Stimulated activated CD8-positive, alpha-beta memory T cell treated with anti-CD3 and anti-CD28 coated beads, Interleukin-7, amount 100 ng/mL, for 24 hours (primary cell): ENCODE measurements at regions not wholly inside any gene's neighbourhood (a gene's known extent, or its start where the extent isn't known, plus 50 kb on each side); places are given as distances from the start of the nearest gene placed in this dataset.

Experiments
- DNase-seq: peaks from one replicate; pipeline ENCODE4 v3.0.0-alpha.2; 2020; ENCODE audit warnings: low read depth

GRCh38 chr16:65202461-65202860, 80.6 kb upstream of the CDH11 start:
- no peak for DNase-seq

- no peak for DNase-seq
These were observed 79.6 kb upstream of the CDH11 start for GRCh38 chr16:65201511-65201910.

- DNase-seq = no peak
These were observed 79.0 kb upstream of the CDH11 start for GRCh38 chr16:65200857-65201256.

- DNase-seq = no peak
These were observed 78.4 kb upstream of the CDH11 start for GRCh38 chr16:65200156-65200773.

DNA sequence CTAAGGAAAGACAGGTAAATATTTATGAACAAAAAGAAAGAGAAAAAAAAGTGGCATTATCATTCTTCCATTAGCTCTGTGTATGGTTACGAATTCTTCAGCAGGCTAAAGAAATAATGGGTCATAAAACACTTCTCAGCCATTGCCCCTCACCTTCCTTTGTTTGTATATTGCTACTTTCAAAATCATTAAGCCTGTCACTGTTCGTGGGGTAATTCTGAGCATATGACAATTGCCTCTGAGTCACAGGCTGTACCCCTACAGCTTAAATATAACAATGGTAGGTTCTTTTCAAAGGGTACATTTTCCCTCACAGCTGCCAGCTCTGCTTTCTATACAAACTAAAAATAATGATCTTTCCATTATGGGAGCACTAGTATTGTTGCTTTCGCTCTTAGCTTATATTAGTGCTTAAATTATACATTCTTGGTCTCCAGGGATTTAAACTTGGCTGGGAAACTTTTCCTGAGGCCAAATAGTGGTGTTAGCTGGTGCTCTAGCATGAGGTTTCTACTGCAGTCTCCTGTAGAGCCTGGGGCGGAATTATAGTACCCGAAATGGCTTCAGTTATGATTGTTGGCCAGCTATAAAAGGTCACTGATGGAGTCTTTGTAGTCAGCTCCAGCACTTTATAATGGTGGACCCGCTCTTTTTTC, 74.7 kb upstream of the CDH11 start:
- DNase-seq = no peak

DNA sequence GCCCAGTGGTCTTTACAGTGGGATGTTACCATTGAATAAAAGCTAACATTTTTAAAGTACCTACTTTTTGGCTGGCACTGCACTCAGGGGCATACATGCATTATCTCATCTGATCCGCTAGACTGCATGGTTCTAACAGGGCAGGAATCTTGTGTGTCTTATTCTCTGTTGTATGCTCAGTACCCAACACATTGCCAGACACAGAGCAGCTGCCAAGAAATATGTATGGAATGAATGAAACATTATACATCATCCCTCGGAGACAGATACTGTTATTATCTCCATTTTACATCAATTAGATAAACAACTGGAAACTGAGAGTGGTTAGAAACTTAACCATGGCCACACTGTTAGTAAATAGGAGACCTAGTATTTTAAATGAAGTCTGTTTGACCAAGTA, 74.1 kb upstream of the CDH11 start:
- no peak for DNase-seq

GRCh38 chr16:65185241-65185778, 63.4 kb upstream of the CDH11 start:
- DNase-seq = no peak

- no peak for DNase-seq
These were observed 59.3 kb upstream of the CDH11 start for GRCh38 chr16:65181071-65181561.

DNA sequence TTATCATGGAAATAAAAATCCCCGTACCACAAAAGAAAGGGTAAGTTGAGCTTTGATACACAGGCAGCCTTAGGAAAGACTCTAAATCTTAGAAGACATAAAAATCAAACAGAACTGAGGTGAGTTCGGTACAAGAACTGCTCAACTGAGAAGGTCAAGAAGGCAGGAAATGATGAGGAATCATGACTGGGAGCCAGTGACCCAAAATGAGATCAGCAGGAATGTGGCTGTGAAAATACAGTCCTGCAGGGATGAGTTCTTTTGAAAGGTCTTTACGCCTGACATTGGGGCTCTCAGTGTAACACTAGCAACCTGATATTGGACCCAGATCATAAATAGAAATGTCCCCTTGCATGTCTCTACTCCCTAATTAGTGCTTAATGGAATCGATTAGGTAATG, 56.3 kb upstream of the CDH11 start:
- DNase-seq = no peak

- no peak for DNase-seq
These were observed 54.7 kb upstream of the CDH11 start for GRCh38 chr16:65176603-65177002.

- DNase-seq = no peak
These were observed 50.5 kb upstream of the CDH11 start for GRCh38 chr16:65172356-65172755.
